Fibroblast of upper back skin (primary cell): ENCODE measurements at regions not wholly inside any gene's neighbourhood (a gene's known extent, or its start where the extent isn't known, plus 50 kb on each side); places are given as distances from the start of the nearest gene placed in this dataset.

Experiments used
- DNase-seq: peaks from one replicate; pipeline ENCODE4 v3.0.0-alpha.2; 2013

DNA sequence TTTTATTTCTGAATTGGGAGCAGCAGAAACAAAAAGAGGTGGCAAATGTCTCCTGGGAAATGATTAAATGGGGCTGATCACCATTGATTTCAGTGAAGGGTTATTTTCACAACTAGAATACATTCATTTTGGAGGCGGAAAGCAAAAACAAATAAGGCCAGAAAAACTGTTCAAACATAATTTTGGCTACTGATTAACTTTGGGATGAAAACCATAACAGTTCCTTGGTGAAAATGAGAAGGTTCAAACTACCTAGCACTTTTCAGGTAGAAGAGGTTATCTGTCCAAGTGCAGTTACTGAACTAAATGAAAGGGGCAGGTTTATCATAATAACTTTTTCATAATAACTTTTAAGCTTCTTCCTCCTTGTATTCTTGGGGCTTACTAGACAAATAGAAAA, 718.5 kb downstream of the CDH11 start:
- no peak for DNase-seq

DNA sequence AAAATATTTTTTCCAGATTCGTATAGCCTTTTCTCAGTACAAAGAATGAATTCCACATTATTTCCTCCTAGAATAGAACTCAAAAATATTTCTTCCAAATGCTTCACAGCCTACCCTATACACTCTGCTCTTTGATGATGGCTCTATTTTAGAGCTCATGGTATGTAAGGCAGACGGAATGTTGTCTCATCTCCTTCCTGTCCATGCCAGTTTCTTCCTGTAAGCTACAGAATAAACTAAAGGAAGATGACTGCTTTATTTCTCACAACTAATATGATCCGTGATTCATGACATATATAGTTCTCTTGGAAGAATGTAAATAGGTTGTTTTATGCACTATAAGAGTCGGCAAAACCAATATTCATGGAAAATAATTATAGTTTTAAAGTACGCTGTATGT, 723.1 kb downstream of the CDH11 start:
- DNase-seq = peak; percentile 66

DNA sequence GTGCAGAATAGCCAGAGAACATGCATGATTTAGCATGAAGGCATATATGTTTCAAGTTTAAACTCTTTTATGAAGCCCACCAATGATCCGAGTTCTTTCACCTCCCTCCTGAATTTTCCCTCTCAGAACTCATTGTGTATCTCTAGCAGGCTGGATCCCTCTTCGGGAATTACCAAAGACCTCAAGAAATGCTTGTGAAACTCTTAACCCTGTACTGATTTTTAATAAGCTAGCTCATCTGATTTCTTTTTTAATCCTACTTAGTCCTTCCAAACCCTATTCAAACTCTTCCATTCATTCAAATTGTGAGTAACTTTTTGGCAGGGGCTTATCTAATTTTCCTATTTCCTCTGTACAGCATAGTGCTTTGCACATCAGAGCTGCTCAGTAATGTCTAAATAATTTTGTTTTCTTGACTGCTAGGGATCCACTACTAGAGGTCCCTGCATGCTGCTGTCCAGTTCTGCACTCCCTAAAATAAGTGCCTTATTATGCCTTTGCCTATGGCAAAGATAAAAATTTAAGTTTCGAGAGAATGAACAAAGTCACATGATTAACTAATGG, 723.8 kb downstream of the CDH11 start:
- peak; percentile 25 for DNase-seq

DNA sequence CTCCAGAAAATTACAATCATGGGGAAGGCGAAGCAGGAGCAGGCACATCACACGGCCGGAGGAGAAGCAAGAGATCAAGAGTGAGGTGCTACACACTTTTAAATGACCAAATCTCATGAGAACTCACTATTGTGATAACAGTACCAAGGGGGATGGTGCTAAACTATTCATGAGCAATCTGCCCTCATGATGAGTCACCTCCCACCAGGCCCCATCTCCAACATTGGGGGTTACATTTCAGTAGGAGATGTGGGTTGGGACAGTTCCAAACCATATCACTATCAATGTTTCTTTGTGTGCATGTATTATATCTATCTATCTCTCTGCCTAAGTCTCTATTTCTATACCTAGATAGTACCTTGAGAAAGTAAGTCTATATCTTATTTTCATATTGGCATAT, 724.8 kb downstream of the CDH11 start:
- DNase-seq = peak; percentile 72

DNA sequence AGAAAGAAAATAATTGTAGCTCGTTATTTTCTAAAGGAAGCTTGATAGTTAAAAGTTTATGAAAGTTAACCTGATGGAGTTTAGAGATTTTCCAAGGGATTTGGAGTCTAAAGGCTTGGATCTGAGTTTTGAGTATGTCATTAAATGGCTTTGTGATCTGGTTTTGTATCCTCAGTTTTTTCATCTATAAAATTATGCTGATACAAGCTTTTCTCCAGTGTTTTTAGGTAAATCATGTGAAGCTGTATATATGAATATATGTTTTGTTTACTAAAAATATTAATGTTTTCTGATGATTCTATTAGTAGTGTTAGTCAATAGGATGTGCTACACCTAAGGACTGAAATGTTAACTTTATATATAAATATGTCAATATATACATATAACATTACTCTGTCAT, 727.8 kb downstream of the CDH11 start:
- no peak for DNase-seq

DNA sequence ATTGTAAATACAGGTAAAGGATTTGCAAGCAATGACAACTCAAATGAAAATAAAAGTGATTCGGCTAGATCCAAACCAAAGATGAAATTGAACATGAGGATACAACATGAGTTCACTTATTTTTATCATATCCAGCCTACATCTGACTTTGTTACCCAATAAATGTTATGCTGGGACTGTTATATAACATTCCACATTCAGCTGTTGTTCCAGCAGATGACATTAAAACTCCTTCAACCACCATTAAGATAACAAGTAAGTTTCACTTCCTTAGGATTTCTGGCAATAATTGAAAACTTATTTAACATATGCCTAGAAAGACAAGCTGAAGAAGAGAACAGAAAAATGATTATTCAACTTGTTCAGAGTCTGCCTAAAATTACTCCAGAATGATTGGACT, 729.4 kb downstream of the CDH11 start:
- no peak for DNase-seq

DNA sequence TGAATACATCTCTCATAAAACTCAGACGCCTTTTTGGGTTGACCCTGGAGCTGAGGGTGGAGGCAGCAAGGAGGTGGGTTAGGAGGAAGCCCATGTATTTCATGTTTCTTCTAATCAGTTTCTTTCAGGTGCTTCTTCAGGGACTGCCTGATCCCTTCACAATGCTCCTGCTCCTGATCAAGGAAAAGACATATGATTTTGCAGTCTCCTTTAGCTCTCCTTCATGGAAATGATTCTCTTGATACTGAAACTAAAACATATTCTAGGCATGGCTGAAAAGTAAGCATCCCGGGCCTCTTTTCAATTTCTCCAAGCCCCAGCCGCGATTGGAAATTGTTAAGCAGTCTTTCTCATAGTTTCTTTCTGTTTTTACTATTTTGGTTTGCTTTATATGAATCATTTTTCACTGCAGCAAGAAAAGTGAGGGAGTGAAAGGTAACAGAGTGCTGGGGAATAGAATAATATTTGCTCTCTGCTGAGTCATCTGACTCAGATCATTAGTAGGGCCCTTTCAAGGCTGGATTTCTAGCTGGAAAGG, 730.7 kb downstream of the CDH11 start:
- peak; percentile 72 for DNase-seq

DNA sequence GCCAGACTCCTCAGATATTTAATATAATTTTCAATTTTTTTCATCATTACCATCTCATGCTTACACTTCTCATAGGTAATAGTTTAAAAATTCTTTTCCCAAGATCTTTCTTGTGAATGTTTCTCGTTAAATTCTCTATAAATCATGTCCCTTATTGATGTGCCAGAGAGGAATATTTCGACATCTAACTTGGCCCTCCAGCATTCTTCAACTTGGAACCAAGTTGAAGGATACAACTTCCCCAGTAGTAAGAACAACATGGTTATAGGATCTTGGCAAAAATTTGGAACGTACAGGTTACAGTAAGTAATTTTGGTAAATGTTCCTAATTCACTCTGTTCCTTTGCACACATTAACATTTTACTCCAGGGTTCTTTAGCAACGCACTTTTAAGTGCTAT, 731.8 kb downstream of the CDH11 start:
- DNase-seq = peak; percentile 52

DNA sequence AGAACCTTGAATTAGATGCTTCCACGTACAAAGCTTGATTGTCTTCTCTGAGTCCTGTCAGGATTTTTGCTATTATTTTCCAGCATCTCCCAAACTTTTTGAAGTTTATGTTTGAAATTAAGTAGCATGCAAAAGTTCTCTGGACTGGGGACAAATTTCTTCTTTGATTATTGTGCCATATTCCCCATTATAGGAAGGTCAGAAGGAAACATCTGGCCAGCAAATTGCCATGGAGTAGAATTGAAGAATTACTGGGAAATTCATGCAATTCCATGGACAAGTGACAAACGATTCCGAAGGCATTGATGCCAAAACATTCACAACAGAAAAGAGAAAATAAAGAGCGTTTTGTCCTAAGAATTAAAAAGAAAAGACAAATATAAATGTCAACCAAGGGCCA, 737.2 kb downstream of the CDH11 start:
- no peak for DNase-seq

DNA sequence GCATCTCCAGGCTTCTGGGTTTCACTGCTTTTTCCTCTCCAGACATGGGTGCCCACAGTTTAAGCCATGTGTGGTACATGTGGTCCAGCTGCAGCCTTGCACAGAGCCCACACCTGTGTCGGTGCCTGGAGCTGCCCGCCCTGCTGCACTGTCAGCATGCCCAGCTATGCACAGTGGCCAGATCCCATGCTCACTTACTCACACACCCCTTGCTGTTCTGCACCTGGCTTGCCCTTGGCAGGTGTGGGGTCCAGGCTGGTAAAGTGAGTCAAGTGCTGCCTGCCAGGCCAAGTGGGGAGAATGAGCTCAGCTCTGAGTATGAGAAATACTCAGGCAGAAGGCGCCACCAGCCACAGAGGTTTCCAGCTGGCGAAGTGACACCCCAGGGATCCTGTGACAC, 739.9 kb downstream of the CDH11 start:
- no peak for DNase-seq

DNA sequence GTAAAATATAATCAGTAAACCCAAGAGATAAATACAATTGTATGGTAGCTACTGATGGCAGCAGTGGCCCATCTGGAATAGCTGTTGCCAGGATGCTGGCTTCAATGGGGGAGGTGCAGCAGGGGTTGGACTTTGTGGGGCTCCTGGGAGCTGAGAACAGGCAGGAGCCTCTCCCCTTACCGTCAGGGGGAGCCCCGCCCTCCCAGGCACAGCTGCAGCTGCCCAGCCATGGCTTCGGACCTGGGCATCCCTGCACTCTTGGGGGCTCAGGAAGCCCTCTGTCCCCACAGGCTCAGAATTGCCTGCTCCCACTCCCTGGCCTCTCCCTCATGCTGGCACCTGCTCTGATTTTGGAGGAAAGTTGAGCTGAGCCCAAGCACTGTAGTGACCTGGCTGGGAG, 741.1 kb downstream of the CDH11 start:
- no peak for DNase-seq

DNA sequence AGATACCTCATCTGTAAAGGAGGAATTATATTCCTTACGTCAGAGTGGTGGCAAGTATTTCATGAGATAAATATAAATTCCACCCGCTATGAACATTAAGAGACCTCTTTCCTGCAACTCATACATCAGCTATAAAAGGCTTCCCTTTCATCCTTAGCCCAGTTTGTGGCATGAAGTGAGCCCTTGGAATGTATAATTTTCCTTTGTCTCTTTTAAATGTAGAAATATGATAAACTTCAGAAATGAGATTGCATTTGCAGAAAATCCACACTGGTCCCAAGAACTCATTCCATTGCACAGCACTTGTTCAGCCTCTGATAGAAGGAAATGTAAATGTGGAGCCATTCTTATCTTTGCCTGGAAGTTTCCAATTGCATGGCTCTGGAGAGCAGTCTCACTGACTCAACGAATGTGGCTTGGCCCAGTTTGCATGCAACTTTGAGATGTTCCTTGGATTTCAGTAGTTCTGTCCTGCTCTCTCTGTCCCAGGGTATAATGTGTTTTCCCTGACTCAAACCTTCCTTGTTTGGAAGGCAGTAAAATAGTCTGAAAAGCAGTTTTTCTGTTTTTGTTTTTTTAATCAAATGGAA, 746.4 kb downstream of the CDH11 start:
- peak; percentile 54 for DNase-seq

DNA sequence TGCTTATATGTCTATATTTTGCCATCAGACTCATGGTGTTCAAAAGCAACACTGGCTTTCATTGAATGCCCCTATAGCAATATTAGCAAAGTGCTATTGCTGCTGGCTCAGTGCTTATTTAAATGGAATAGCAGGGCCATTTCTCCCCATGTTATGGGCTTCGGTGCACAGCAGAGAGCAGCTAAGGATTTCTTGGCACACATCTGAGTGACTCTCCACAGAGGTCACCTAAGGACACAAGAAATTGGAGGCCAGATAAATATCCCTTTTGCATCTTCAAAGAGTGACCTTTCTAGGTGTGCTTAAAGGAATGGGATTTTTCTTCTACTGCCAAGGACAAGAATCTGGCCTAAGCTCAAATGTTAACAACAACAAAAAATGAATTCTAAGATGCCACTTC, 751.8 kb downstream of the CDH11 start:
- no peak for DNase-seq

DNA sequence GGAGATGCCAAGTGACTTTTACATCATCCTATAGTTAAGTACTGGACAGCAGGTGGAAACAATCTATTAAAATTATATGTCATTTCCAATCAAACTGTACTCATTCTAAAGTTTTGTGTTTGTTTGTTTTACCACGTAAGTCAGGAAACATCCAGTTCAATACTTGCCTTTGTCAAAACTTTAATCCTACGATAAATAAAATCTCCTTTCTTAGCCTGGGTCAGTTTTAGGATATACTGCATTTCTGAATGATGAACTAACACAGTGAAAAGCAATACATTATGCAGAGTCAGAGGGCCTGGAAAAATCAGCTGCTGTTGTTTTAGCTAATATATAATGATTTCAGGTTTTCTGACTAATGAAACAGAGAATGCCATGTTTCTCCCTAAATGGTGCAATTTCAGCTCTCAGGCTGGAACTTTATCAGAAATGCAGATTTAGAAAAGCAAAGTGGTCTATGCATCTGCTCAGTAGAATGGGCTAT, 756.4 kb downstream of the CDH11 start:
- DNase-seq = peak; percentile 56

DNA sequence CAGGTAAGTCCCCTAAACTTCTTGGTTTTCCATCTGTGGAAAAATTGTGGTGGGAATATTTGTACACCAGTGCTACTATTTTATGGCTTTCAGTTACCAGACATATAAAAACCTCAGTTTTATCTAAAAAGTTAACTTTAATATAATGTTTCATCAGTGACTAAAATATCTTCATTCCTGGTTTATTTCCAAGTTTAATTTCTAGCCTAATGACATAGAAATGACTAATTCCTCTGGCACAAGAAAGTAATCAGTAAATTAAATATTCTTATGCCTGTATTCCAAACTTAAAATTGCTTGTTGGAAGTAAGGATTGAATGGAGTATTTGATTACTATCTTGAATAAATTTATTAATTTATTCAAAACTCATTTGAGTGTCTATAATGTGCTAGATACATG, 757.0 kb downstream of the CDH11 start:
- DNase-seq = no peak

DNA sequence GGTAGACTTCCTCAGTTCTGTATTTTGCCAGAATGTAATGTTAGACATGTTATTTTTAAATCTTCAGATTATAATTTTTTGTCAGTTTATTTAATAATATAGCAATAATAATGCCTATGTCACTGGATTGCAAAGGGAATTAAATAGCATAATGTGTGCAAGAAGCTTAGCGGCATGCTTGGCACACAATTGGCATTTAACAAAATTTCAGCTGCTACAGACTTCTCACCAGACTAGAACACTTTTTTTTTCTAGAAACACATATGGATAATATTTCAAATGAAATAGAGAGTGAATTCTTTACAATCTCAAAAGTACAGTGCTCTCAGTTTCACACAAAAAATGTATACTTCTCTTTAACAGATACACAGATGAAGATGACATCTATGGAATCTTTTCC, 757.4 kb downstream of the CDH11 start:
- no peak for DNase-seq

DNA sequence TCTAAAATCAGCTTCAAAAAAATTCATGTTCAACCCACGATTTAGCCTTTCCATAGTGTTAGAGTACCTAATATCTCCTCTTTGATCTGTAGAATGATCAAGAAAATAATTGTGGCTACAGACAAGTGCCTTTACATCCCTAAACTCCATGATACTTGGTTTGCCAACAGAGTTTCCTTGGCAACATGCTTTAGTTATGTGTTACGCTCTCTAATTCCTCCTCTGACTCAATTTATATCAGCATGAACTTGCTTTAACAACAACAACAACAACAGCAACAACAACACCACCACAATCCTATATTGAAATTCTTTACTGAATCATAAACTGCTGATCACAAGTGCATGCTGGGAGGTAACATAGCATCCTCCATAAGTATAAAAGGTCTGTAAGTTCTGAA, 757.8 kb downstream of the CDH11 start:
- DNase-seq = no peak

DNA sequence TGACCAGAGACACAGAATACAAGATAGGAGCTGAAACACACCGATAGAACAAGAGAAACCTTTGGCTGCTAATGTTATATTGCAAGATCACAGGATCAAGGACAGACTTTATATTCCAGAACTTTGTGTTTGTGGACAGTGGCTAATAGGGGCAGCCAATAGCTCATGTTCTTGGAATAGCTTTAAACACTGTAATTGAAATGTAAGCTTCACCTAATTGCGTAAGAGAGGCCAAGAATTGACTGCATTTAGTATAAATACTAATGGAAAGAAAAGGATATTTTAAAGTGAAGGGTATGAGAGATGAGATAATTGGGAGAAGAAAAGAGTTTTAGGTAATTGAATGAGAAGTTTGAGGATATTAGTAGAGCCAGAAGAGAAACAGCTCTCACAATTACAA, 758.8 kb downstream of the CDH11 start:
- no peak for DNase-seq

DNA sequence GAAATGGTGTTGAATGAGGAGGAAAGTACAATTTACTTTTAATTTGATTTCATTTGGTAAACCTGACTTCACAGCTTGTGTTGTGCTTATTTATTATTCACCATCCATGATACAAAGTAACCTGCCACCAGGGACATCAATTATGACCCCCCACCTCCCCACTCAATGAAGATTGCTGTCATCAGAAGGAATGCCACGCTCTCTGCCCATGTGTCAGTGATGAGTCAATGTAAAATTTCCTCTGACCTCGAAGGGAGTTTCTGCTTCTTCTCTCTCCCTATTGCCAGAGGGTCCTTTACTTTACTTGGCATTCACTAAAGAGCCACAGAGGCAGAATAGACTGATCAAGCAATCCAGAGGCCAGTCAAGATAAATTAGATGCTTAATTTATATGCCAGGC, 759.7 kb downstream of the CDH11 start:
- DNase-seq = peak; percentile 63

DNA sequence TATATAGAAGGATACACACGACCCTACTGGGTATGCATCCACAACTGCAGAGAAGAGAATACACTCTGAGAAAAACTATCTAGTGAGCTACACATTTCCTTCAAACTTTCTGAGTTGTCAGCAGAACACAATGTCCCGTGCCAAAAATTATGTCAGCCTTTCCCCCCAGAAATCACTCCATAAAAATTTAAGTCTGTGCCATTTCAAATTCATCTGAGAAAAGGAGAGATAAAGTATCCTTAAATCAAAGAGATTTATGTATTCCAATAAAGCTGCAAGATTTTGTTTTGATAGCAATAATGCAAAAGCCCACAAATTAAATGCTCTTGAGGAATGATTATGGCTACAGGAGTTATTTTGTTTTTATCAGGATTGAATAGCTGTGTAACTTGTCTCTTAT, 760.1 kb downstream of the CDH11 start:
- no peak for DNase-seq

DNA sequence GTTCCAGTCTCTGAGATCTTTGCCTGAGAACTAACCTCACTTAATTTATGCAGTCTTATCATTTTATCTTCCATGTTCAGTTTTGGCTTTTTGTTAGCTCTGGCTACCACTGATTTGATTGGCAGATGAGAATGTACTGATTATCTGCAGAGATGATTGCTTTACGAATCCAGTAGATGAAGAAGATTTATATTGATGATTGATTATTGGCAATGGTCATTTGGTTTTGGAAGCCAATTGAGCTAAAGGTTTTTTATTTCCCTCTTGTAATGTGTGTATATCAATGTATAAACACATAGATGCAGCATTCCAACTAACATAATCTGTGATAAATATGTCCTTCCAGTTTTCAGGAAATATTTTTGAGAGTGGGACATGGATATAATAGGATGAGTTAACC, 763.6 kb downstream of the CDH11 start:
- no peak for DNase-seq

DNA sequence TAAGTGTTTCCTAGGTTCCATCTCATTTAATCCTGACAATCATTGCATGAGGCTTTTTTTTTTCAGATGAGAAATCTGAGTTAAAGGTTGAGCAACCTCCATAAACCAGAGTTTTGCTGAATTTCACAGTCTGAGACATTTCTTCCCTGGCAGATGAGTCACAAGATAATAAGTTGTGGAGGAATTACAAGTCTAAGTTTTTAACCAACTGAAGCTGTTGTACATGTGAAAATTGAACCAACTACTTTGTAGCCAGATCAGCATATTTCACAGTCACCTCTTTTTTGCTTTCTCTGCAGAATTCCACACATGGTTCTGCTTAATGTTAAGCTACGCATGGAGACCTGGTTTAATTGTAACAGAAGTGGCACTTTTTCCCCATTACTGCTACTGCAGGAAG, 765.6 kb downstream of the CDH11 start:
- DNase-seq = peak; percentile 98

DNA sequence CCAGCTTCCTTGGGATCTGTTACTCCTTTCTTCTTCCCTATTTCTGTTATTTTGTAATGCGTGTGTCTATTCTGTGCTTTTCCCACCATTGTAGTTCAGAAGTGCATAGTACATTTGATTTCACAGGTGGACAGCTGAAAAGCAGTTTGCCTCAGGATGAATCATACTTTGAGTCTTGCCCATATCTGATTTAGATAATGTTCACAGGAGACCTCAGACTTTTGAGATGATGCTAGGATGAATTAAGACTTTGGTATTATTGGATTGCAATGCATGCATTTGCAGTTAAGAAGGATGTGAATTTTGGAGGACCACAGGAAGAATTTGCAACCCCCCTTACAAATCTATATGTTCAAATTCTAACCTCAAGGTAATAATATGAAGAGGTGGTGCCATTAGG, 769.6 kb downstream of the CDH11 start:
- peak; percentile 61 for DNase-seq

DNA sequence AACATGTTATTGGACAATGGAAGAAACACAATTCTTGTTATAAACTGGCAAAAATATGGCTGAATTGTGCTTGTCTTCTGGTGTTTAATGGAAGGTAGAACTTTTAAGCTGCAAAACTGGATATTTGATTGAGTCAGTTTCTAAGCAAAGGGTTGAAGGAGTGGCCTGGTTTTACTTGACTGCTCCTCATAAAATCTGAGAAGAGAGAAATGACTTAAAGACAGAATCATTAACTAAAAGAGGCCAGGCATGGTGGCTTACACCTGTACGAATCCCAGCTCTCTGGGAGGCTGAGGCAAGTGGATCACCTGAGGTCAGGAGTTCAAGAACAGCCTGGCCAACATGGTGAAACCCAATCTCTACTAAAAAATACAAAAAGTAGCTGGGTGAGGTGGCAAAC, 770.7 kb downstream of the CDH11 start:
- DNase-seq = no peak

DNA sequence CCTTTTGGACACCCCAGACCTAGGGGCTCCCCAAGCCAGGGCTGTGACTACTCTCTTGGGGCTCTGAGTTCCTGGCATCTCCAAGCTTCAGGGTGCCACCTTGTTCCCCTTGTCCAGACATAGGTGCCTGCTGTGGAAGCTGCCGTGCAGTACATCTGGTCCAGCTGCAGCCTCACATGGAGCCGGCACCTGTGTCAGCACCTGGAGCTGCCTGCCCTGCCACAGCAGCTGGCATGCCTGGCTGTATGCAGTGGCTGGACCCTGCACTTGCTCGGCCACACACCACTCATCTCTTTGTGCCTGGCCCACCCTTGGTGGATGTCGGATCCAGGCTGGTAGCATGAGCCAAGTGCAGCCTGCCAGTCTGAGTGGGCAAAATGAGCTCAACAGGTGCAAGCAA, 775.8 kb downstream of the CDH11 start:
- no peak for DNase-seq
